Smooth muscle cell (in vitro differentiated cells): ENCODE measurements at regions not wholly inside any gene's neighbourhood (a gene's known extent, or its start where the extent isn't known, plus 50 kb on each side); places are given as distances from the start of the nearest gene placed in this dataset.

Source experiments
- DNase-seq: peaks from one replicate; lab custom pipeline; 2025; ENCODE audit not compliant: unreplicated experiment; lab: John Stamatoyannopoulos, UW
- H2AFZ ChIP-seq: fragments of 200-600 bp; sonication (generic); 2 replicates; pipeline ENCODE4 v1.6.0; 2016; ENCODE audit warnings: antibody characterized with exemption, low read depth, mild to moderate bottlenecking
- H3F3A ChIP-seq: fragments of 200-600 bp; sonication (generic); 2 replicates; pipeline ENCODE4 v1.6.0; 2017; ENCODE audit warnings: antibody characterized with exemption, low read depth
- H3K27ac ChIP-seq: fragments of 200-600 bp; sonication (generic); 2 replicates; pipeline ENCODE4 v1.5.1; 2016; ENCODE audit warnings: low read depth, mild to moderate bottlenecking
- H3K27me3 ChIP-seq: fragments of 200-600 bp; sonication (generic); 2 replicates; pipeline ENCODE4 v1.6.1; 2016; ENCODE audit warnings: low read depth, mild to moderate bottlenecking
- H3K36me3 ChIP-seq: fragments of 200-600 bp; sonication (generic); 2 replicates; pipeline ENCODE4 v1.5.1; 2016; ENCODE audit warnings: low read depth
- H3K4me1 ChIP-seq: fragments of 200-600 bp; sonication (generic); 2 replicates; pipeline ENCODE4 v1.5.1; 2016; ENCODE audit warnings: low read depth
- H3K4me2 ChIP-seq: fragments of 200-600 bp; sonication (generic); 2 replicates; pipeline ENCODE4 v1.6.0; 2016; ENCODE audit warnings: mild to moderate bottlenecking
- H3K4me3 ChIP-seq: fragments of 200-600 bp; sonication (generic); 2 replicates; pipeline ENCODE4 v1.5.1; 2016; ENCODE audit warnings: mild to moderate bottlenecking
- H3K79me2 ChIP-seq: fragments of 200-600 bp; sonication (generic); 2 replicates; pipeline ENCODE4 v1.6.0; 2016; ENCODE audit warnings: low read depth, mild to moderate bottlenecking
- H3K9ac ChIP-seq: fragments of 200-600 bp; sonication (generic); 2 replicates; pipeline ENCODE4 v1.6.0; 2016; ENCODE audit warnings: low read depth
- H3K9me3 ChIP-seq: fragments of 200-600 bp; sonication (generic); replicated peaks from 2 replicates; pipeline ENCODE4 v1.5.1; 2016; ENCODE audit warnings: low read depth
- H4K20me1 ChIP-seq: fragments of 200-600 bp; sonication (generic); 2 replicates; pipeline ENCODE4 v1.6.0; 2016; ENCODE audit warnings: low read depth
- CTCF ChIP-seq: fragments of 200-600 bp; sonication (generic); IDR thresholded peaks from 2 replicates; pipeline ENCODE4 v1.5.1; 2017; ENCODE audit warnings: borderline replicate concordance, mild to moderate bottlenecking, antibody characterized with exemption; ENCODE audit not compliant: insufficient read depth, poor library complexity, severe bottlenecking
- WGBS: methylation state at CpG from one replicate; pipeline ENCODE4 v1.1.7; 2016; ENCODE audit warnings: low lambda C conversion rate; 5-methylcytosine and 5-hydroxymethylcytosine counted together

GRCh38 chrX:100484971-100485370 is 74.9 kb upstream of the PCDH19 start:
- no peak for TF ChIP-seq CTCF
- H3K79me2 ChIP-seq, result no peaks in the 10 kb centered on the region
- no peak overlapping the region for H3K4me2 ChIP-seq
- H3K27ac ChIP-seq, result no peak overlapping the region
- no peak overlapping the region for H3K9ac ChIP-seq
- no peak overlapping the region for H3K4me3 ChIP-seq
- H4K20me1 ChIP-seq, result no peaks in the 10 kb centered on the region
- H3K27me3 ChIP-seq, result no peaks in the 10 kb centered on the region
- H3K4me1 ChIP-seq, result no peaks in the 10 kb centered on the region
- H2AFZ ChIP-seq, result no peak overlapping the region
- H3K36me3 ChIP-seq, result no peaks in the 10 kb centered on the region
- DNase-seq, result no peak
- no peaks in the 10 kb centered on the region for H3F3A ChIP-seq
- 61% methylated on average over 1 of the region's 1 CpG for WGBS
- no peaks in the 10 kb centered on the region for H3K9me3 ChIP-seq

DNA sequence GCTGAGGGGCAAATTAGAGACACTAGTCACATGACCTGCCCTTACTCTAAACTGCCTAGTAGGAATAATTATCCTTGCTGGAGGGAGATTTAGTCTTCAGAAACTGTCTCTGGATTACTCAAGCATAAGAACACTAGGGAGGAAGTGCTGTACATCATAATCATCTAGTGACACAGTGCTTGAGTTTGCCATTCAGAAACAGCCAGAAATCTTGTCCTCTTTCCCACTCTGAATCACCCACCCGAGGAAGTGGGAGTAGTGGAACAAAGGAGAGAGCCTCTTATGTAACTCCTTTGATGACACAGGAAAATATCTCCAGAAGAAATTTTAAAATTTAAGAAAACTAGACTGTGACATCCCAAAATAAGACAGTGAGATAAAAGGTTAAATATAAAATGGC is 69.3 kb upstream of the PCDH19 start:
- no peak for DNase-seq
- Histone ChIP-seq H3K4me3 (no peak overlapping the region), H3K9me3 (no peaks in the 10 kb centered on the region), H3K4me1 (no peaks in the 10 kb centered on the region), H3K4me2 (no peak overlapping the region), H4K20me1 (no peaks in the 10 kb centered on the region), H3F3A (no peaks in the 10 kb centered on the region), H2AFZ (no peak overlapping the region), H3K9ac (no peak overlapping the region), H3K27me3 (no peaks in the 10 kb centered on the region), H3K79me2 (no peaks in the 10 kb centered on the region), H3K36me3 (no peaks in the 10 kb centered on the region), H3K27ac (no peak overlapping the region)
- 47% methylated on average over 1 of the region's 1 CpG for WGBS
- TF ChIP-seq CTCF, result no peak

- 83% methylated on average over 1 of the region's 1 CpG for WGBS
- H3K9me3 ChIP-seq, result no peaks in the 10 kb centered on the region
- no peak overlapping the region for H3K4me2 ChIP-seq
- no peak overlapping the region for H2AFZ ChIP-seq
- no peaks in the 10 kb centered on the region for H3F3A ChIP-seq
- H3K9ac ChIP-seq, result no peak overlapping the region
- no peak for DNase-seq
- H3K4me3 ChIP-seq, result no peak overlapping the region
- H3K27ac ChIP-seq, result no peak overlapping the region
- no peaks in the 10 kb centered on the region for H4K20me1 ChIP-seq
- no peaks in the 10 kb centered on the region for H3K79me2 ChIP-seq
- H3K36me3 ChIP-seq, result no peaks in the 10 kb centered on the region
- no peak for TF ChIP-seq CTCF
- no peaks in the 10 kb centered on the region for H3K27me3 ChIP-seq
- H3K4me1 ChIP-seq, result no peaks in the 10 kb centered on the region
Measured at GRCh38 chrX:100478714-100479306, 68.7 kb upstream of the PCDH19 start.

DNA sequence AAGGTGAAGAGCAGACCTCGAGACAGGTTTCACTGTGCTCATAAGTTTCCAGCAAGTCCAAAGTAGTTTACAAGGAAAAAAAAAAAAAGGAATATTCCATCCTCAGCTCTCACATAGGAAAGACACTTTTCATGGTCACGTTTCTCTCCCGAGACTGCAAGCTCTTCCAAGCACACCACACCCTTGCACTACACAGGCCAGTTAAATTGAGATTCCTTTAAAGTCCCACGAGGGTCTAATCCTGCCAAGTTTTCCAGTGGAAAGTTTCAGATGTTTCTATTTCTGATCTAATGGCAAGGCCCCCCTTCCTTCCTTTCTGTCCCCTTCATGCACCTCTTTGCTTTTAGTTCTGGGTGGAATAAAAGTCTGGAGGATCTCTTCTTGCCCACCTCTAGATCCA is 67.9 kb upstream of the PCDH19 start:
- no peak for TF ChIP-seq CTCF
- Histone ChIP-seq H2AFZ (no peak overlapping the region), H3F3A (no peaks in the 10 kb centered on the region), H3K9ac (no peak overlapping the region), H4K20me1 (no peaks in the 10 kb centered on the region), H3K4me1 (no peaks in the 10 kb centered on the region), H3K4me3 (no peak overlapping the region), H3K27me3 (no peaks in the 10 kb centered on the region), H3K36me3 (no peaks in the 10 kb centered on the region), H3K27ac (no peak overlapping the region), H3K79me2 (no peaks in the 10 kb centered on the region), H3K9me3 (no peaks in the 10 kb centered on the region), H3K4me2 (no peak overlapping the region)
- WGBS, result 68% methylated on average over 4 of the region's 4 CpGs
- DNase-seq, result no peak
